GM12874 (cell line): ENCODE measurements at regions not wholly inside any gene's neighbourhood (a gene's known extent, or its start where the extent isn't known, plus 50 kb on each side); places are given as distances from the start of the nearest gene placed in this dataset.

Experiments
- TF ChIP-seq, protein P1 (sequence below): IDR thresholded peaks from 2 replicates; pipeline ENCODE4 v1.5.1; 2011; ENCODE audit warnings: low read depth, mild to moderate bottlenecking, control low read depth, low read length, moderate library complexity; ENCODE audit not compliant: insufficient read depth

DNA sequence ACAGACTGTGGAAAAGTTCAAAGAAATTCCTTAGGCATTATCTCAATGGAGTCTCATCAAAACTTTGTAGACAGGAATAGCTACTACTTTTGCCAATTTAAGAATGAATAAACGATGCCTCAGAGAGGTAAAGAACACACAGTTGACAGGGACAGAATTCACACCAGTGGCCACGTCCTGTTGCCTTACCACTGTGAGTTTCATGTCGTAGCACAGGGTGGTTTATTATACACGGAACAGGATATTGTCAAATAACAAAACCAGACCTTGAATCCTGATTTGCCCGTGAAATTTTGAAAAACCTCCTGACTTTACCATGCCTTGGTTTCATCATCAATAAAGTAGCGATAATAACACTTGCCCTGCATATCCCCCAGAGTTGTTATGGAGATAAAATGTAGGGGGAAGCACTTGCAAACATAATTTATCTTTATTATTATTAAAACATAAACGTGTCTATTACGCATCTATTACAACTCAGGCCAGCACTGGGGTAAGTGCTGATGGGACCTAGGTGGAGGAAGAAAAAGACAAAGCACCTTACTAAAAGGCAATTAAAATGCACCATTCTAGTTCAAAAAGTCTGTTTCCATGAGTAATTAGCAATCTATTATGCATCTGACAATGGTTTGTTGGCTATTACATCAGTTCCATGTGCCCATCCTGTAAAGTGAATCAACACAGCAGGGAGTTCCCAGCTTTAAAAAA lies 408.1 kb upstream of the RUNX1 start:
- TF ChIP-seq, protein P1, sequence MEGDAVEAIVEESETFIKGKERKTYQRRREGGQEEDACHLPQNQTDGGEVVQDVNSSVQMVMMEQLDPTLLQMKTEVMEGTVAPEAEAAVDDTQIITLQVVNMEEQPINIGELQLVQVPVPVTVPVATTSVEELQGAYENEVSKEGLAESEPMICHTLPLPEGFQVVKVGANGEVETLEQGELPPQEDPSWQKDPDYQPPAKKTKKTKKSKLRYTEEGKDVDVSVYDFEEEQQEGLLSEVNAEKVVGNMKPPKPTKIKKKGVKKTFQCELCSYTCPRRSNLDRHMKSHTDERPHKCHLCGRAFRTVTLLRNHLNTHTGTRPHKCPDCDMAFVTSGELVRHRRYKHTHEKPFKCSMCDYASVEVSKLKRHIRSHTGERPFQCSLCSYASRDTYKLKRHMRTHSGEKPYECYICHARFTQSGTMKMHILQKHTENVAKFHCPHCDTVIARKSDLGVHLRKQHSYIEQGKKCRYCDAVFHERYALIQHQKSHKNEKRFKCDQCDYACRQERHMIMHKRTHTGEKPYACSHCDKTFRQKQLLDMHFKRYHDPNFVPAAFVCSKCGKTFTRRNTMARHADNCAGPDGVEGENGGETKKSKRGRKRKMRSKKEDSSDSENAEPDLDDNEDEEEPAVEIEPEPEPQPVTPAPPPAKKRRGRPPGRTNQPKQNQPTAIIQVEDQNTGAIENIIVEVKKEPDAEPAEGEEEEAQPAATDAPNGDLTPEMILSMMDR = no peak

DNA sequence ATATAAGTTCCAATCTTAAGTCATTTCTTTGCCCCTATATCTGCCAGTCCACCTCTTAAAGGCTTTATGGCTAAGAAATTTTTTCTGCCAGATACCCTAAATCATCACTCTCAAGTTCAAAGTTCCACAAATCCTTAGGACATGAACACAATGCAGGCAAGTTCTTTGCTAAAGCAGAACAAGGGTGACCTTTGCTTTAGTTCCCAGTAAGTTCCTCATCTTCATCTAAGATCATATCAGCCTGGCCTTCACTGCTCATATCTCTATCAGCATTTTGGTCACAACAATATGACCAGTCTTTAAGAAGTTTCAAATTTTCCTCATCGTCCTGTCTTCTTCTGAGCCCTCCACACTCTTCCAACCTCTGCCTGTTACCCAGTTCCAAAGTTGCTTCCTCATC lies 402.2 kb upstream of the RUNX1 start:
- TF ChIP-seq, protein P1 = no peak

DNA sequence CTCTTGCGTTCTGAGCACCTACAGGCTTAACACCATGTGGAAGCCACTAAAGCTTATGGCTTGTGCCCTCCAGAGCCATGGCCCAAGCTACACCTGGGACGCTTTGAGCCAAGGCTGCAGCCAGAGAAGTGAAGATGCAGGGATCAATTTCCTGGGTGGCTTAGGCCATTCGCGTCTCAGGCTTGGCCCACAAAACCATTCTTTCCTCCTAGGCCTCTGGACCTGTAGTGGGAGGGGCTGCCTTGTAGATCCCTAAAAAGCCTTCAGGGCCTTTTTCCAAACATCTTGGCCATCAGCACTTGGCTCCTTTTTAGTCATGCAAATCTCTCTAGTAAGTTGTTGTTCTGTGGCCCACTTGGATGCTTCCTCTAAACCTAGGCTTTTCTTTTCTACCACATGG lies 401.7 kb upstream of the RUNX1 start:
- TF ChIP-seq, protein P1 = no peak

DNA sequence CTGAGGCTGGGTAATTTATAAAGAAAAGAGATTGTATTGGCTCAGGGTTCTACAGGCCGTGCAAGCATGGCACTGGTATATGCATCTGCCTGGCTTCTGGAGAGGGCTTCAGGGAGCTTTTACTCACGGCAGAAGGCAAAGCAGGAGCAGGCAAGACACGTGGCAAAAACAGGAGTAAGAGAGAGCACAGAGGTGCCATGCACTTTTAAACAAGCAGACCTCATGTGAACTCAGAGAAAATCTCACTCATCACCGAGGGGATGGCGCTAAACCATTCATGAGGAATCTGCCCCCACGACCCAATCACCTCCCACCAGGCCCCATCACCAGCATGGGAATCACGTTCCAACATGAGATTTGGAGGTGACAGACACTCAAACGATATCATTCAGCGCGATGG lies 400.7 kb upstream of the RUNX1 start:
- TF ChIP-seq, protein P1 = no peak

DNA sequence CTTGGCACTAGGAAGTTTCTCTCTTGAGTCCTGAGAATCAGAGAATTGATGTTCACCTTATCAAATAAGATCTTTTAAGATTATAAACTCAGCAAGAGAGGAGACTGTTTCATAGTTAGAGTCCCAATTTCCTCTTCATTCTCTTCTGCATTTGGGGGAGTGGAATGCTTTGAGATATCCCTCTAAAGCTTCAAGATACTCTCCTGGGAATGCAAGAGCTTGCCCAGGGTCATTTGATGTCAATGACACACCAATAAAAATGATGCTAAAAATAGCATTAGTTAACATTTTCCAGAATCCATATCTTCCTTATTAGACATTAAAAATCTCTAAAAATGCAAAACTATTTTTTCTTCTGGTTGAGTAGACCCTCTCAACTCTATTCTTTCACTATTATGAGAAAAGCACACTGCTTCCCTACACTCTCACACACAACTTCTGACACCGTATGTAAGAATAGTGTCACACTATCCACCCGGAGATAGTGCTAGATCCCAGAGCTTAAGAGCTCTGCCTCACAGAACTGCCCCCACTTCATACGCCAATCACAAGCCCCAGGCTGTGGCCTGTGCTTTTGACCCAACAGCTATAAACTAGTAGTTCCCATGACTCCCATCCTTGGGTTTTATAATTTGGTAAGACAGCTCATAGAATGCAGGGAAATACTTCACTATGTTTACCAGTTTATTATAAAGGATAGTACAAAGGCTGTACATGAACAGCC lies 399.9 kb upstream of the RUNX1 start:
- TF ChIP-seq, protein P1 = no peak

DNA sequence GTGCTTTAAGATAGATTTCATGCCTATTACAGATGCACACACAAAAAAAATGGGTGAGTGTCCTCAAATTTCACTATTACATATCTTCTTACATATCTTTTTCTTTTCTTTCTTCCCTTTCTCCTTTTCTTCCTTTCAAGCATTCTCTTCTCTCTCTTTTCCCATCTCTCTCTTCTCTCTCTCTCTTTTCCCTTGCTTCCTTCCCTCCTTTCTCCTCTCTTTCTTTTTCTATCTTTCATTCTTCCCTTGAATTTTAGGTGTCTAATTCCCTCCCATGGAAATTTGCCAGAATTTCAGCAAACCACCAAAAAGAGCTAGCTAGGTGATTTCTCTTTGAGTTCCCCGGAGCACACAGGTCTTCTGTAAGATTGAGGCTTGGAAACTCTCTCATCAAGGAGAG lies 395.3 kb upstream of the RUNX1 start:
- TF ChIP-seq, protein P1 = no peak

DNA sequence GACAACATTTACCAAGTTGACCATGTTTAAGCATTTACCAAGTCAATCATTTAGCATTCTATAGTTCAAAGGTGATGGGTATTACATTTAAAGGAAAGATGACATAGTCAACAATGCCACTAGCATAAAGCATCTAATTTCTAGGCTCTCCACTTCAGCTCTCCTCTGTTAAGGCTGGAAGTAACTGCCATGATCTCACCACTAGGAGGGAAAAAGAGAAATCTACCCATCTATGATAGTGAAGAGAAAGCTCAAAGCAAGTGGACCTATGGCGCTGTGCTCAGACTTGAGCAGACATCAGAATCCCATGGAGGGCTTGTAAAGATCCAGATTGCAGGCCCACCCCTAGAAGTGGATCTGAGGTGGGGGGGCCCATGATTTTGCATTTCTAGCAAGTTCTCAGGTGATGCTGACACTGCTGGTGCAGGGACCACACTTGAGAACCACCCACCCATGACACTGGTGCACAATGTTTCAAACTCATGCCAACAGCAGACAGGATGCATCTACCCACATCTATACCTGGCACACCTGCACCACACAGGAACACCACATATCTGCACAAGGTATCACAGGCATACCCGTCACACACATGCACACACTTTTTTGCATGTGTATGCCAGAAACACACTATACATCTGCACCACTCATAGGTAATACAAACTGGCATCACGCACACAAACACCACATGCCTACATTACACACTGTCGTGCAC lies 392.9 kb upstream of the RUNX1 start:
- TF ChIP-seq, protein P1 = no peak
